ENCODE measurements at regions not wholly inside any gene's neighbourhood (a gene's known extent, or its start where the extent isn't known, plus 50 kb on each side); places are given as distances from the start of the nearest gene placed in this dataset.

DNA sequence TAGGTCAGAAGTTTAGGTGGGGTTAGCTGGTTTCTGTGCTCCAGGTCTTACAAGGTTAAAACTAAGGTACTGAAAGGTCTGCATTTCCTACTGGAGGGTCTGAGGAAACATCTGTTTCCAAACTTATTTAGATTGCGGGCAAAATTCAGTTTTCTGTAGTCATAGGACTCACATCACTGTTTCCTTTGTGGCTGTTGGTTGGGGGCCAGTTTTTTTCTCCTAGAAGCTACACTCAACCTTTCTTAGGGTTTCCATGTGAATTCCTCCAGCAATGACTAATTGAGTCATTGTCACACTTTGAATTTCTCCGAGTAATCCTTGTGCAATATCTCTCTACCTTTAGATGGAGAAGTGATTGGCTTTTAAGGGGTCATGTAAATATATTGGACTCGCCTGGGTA, 773.4 kb upstream of the SLITRK1 start:
- DNase-seq (ENCODE audit: extremely low spot score, insufficient read length, low read depth) (no peak), FAIRE-seq (no peak)

DNA sequence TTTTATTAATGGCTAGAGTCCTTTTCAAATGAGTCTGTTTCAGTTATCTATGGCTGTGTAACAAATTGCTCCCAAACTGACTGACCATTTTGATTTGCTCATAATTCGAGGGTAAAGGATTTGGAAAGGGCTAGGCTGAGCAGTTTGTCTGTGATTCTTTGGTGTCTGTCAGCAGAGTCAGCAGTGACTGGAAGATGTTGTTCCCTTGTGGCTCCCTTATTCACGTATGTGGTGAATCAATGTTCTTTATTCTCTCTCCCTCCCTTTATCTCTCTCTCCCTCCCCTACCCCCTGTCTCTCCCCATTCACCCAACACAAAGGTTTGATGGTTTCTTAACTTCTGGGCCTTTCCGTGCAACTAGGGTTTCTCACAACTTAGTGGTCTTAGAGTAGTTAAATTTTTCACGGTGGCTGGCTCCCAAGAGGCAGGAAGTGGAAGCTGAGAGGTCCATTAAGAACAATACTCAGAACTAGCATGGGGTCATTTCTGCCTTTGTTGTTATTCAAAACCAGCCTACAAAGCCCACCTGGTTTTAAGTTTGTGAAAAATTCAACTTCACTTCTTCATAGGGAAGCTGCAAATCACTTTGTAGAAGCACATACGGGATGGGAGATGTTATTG, 772.5 kb upstream of the SLITRK1 start:
- DNase-seq (ENCODE audit: extremely low spot score, insufficient read length, low read depth) (no peak), FAIRE-seq (no peak)

DNA sequence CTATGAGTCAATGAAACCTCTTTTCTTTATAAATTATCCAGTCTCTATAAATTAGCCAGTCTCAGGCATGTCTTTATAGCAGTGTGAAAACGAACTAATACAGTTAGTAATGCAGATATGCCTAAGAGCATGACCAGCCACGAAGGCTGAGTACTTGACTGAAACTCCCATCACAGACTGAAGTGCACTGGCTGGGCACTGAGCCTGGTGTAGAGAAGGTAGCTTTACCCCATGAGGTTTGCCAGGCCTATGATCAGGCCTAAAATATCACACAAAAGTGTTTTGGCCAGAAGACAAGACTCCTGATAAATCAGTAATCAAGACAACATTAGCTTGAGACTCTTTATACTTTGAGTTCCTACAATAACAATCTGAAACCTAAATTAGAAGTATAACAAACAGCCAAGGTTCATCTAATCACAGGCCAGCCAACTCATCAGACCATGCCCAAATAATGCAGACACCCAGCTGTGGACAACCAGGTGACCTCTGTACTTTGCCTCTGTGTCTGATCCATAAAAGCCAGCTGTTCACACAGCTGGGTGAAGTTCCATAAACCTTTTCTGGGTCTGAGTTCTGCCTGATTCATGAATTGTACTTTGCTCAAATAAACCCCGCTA, 771.8 kb upstream of the SLITRK1 start:
- no peak for FAIRE-seq
- DNase-seq (ENCODE audit: extremely low spot score, insufficient read length, low read depth): no peak

DNA sequence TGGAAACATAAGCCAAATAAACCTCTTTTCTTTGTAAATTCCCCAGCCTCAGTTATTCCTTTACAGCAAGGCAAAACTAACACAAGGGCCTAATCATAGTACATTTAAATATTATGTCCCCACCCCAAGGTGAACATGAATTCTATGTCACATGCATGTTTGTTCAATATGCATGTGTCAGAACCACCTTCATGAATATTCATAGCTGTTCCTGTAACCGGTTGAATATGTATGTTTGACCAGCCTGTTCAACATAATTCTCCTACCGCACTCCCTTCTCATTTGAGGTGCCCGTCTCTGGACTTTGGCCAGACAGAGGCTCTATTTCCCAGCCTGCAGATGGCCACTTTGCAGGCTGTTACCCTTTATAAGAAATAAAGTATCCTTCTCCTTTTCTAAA, 769.4 kb upstream of the SLITRK1 start:
- FAIRE-seq: no peak
- DNase-seq (ENCODE audit: extremely low spot score, insufficient read length, low read depth): no peak

DNA sequence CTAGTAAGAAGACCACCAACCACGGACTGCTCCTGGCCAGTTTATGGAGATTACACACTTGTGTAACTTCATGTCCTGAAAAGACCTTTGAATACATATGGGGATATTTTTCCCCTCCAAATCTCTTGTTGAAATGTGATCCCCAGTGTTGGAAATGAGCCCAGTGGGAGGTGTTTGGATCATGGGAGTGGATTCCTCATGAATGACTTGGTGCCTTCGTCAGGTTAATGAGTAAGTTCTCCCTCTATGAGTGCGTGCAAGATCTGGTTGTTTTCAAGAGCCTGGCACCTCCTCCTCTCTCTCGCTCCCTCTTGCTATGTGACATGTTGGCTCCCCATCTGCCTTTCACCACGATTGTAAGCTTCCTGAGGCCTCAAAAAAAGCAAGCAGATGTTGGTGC, 769.0 kb upstream of the SLITRK1 start:
- FAIRE-seq: no peak
- no peak for DNase-seq (ENCODE audit: extremely low spot score, insufficient read length, low read depth)

DNA sequence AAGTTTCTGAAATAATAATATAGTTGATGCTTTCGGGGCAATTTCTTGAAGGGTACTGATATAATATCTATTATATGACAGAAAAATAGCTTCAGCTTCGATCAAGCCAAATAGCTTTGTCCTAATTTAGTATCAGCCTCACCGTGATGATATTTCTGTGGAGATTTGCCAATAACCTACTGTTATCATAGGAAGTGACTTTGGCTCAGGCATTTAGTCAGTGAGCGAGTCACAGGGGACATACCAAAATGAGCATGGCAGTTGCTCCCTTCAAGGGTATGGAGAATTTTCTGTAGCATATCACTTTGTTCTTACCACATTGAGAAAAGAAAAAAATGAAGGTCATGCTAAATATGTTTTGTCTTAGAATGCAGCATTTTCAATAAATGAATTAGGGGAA, 767.6 kb upstream of the SLITRK1 start:
- no peak for FAIRE-seq
- DNase-seq (ENCODE audit: extremely low spot score, insufficient read length, low read depth): no peak

DNA sequence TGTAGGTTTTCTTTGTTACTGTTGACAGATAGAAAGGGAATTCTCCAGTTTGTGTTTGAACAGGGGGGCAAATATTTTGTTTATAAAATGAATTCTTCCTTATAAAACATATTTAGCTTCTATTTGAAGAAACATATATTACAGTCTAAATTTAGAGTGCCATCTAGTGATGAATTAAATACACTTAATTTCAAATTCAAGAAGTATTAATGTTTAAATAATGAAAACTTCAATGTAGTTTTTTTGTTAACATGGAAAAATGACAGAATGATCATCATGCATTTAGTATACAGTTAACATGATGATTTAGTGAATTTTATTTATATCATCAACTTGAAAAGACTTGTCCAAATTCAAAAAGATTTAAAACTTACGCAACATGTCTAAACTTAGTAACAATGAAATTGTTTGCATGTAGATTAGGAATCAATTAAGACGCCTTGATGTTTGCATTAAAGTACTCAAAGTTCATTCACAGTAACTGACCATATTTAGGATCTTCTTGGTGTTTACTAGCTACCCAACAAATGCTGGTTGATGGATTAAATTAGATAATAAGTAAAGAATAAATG, 765.9 kb upstream of the SLITRK1 start:
- DNase-seq (ENCODE audit: extremely low spot score, insufficient read length, low read depth) (no peak), FAIRE-seq (no peak)

DNA sequence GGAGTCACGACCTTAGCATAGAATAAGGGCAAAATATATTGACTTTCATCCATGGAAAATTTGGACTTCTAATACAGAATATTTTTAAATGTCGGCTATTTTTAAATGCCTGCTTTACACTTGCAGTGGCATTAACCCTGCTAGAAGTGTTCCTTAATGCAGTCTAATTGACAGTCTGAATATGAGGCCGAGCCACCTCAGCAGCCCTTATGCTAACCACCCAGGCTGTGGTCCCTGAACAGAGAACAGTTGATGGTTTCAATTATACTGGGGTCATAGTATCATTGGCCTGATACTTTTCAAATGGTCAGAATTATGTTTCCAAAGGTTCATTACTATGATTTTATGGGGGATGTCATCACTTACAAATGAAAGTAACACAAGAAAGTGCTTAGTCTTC, 764.7 kb upstream of the SLITRK1 start:
- DNase-seq (ENCODE audit: extremely low spot score, insufficient read length, low read depth): no peak
- FAIRE-seq: no peak

DNA sequence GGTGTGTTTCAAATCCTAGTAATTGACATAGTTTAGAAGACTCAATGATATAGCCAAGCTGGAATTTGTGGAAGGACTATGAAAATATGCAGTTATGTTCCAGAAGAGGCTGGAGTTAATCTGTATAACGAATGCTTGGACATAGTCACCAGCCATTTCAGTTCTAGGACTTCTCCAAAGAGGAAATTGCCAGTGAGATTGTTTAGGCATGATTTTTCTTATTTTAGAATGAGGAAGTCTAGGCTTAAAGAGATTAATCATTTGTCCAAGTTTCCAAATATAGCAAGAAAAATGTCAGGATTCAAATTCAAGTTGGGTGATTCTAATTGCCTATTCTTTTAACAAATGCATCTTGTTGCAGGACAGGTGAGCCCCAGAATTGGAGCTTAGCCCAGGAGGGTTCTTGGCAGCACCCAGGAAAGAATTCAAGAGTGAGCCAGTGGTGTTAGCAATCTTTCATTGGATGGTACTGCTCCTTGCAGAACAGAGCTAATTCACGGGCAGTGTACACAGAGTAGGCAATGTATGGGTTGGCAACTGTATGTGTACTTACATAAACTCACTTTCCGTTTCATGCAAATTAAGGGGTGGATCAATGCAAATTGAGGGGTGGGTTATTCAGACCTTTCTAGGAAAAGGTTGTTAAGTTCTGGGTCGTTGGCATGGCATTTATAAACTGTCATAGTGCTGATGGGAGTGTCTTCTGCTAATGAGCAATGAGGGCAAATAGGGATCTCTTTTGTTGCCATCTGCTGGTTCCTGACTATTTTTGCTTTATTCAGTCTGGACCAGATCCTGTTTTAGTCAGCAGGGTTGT, 763.1 kb upstream of the SLITRK1 start:
- DNase-seq (ENCODE audit: extremely low spot score, insufficient read length, low read depth): no peak
- FAIRE-seq: no peak

DNA sequence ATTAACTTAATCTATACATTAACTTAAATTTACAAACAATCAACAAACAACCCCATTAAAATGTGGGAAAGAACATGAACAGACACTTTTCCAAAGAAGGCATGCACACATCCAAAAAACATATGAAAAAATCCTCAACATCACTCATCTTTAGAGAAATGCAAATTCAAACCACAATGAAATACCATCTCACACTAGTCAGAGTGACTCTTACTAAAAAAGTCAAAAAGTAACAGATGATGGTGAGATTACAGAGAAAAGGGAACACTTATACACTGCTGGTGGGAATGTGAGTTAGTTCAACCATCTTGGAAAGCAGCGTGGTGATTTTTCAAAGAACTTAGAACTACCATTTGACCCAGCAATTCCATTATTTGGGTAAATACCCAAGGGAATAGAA, 759.2 kb upstream of the SLITRK1 start:
- FAIRE-seq (no peak), DNase-seq (ENCODE audit: extremely low spot score, insufficient read length, low read depth) (no peak)

DNA sequence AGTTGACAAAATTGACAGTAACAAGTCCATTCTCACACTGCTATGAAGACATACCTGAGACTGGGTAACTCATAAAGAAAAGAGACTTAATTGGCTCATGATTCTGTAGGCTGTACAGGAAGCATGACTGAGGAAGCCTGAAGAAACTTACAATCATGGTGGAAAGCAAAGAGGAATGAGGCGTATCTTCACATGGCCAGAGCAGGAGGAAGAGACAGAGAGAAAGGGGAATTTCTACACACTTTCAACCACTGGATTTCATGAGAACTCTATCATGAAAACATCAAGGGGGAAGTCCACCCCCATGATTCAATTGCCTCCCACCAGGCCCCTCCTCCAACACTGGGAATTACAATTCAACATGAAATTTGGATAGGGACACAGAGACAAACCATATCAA, 758.4 kb upstream of the SLITRK1 start:
- DNase-seq (ENCODE audit: extremely low spot score, insufficient read length, low read depth): no peak
- no peak for FAIRE-seq

DNA sequence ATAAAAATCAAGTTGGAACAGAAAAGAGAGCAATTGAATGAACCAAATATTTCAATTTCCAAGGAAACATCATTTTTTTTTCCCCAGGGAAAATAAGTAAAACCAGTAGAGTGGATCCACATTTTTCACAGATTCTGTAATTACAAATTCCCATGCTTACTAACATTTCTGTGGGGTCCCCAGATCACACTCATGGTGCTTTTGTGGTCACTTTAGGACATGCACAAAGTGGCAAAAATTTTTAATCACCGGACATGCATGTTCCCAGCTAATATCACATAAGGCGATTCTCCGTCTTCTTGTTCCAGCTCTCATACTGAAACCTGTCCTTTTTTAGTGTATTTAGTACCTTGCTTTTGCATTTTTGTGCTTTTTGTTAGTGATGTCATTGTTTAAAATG, 748.2 kb upstream of the SLITRK1 start:
- DNase-seq (ENCODE audit: extremely low spot score, insufficient read length, low read depth) (no peak), FAIRE-seq (no peak)

DNA sequence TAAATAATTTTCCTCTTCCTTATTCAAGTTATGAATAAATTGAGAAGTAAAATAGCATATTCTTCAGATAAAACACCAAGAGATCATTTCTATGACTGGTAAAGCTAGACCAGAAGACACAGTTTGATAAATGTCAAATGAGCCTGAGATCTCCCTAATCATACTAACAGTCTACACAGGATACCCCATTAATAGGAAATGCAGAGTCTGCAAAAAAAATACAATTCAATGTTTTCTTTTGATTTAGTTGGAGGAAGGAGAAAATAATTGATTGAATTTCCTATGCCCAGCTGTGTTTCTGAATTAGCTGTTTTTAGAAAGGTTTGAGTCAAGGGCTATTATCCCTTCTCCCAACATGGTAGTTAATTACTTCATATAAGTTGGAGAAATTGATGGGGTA, 734.6 kb upstream of the SLITRK1 start:
- FAIRE-seq (no peak), DNase-seq (ENCODE audit: extremely low spot score, insufficient read length, low read depth) (no peak)

DNA sequence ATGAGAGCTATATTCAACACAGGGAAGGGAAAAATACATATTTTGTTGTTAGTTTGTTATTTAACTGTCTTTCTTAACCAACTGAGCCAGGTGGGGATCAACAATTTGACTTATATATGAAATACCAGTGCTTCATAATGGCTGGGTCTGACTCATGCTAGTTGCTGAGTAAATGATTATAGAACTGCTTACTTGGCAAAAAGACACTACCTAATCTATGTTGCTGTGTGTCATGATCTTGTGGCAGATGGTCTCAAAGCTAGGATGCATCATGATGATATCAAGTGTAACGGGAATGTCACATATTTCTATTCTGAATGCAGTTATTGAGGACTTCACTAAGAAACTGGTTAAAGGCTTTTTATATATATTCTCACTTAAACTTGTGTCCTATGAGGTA, 727.4 kb upstream of the SLITRK1 start:
- FAIRE-seq: no peak
- DNase-seq (ENCODE audit: extremely low spot score, insufficient read length, low read depth): no peak

DNA sequence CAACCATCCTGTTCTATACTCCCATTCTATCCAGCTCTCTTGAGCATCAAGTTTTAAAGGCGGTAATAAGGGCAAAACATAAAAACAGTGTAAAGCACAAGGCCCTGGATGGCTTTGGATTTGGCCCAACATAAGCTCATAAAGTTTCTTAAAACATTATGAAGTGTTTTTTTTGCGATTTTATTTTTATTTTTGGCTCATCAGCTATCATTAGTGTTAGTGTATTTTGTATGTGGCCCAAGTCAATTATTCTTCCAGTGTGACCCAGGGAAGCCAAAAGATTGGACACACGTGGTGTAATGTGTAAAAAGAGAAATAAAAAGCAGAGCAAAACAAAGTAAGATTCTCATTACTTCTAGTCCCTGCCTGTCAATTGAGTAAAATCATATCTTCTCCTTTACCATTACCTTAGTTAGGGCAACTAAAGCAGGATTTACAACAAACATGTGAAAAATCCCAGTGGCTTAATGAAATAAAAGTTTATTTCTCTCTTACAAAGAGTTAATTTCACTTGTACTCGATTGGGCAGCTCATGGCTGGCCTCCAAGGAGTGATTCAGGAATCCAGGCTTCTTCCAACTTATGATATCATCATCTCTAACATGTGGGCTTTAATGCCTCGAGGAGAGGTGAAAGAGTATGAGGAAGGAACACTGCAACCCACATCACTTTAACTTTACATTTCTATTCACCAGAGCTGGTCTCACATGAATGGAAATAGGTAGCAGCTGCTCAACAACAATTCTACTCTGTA, 725.2 kb upstream of the SLITRK1 start:
- FAIRE-seq (no peak), DNase-seq (ENCODE audit: extremely low spot score, insufficient read length, low read depth) (no peak)

DNA sequence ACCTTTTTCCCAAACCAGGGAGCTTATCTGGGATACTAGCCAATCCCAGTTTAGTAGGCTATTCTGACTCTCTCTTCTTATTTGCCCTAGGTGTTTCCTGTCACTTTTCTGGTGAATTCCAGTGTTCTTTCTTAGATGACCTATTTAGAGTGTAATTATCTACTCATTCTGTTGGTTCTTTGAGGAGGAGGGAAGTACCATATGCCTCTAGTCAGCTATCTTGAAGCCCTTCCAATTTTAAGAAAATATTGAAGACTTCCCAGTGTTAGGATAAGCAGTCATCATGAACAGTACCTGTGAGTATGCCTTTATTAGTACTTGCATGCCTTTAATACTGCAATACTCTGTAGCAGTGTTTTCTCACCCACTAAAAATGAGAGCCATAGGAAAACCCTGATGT, 724.3 kb upstream of the SLITRK1 start:
- FAIRE-seq (no peak), DNase-seq (ENCODE audit: extremely low spot score, insufficient read length, low read depth) (no peak)

DNA sequence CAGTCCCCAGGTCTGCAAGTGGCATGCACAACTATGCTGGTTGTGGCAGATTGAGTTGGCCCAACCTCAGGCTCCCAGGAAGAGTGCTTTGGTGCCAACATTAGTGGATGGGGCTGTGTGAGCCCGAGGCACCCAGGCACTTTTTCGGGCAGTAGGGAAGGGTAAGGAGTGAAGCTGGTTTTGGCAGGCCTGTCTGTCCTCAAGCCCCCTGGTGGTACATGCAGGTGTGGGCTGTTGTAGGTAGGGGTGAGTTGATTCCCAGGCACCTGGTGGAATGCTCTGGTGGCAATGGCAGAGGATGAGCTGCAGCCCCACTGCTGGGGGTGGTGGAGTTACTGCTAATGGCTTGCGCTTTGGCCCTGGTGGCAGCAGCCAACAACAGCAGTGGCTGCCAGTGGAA, 723.7 kb upstream of the SLITRK1 start:
- no peak for DNase-seq (ENCODE audit: extremely low spot score, insufficient read length, low read depth)
- FAIRE-seq: no peak

DNA sequence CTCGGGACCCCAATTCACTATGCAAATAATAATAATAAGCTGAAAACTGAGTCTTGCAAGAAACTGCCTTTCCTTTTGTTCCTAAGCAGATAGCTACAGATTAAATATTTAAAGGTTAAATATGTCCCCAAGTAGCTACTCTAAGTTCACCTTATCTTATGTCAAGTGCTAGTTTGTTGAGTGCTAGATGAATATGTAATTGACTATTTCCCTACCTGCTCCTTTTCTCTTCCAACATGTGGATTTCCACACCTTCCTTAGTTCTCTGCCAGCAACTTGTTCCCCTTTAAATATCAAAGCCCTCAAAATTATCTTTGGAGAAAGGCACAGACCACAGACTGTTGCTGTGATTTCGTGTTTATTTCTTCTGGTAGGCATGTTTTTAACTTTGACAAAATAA, 709.2 kb upstream of the SLITRK1 start:
- no peak for FAIRE-seq

DNA sequence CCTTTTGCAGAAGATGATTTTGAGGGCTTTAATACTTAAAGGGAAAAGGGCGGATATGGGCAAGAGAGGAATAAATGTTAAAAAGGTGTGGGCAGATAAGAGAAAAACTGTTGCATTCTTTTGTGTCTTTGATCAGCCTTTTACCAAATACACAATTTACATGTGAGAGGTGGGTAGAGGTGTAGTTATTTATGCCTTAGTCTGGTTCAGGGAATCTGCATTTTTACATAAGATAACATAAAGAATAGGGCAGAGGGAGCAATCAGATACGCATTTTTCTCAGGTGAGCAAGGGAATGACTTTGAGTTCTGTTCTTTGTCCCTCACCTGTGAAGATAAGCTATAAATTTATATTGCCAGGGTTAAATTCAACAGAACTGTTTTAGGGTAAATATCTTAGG, 708.4 kb upstream of the SLITRK1 start:
- FAIRE-seq (no peak), DNase-seq (ENCODE audit: extremely low spot score, insufficient read length, low read depth) (no peak)

More for the DNA sequence above, 709.2 kb upstream of the SLITRK1 start:
- no peak for DNase-seq (ENCODE audit: extremely low spot score, insufficient read length, low read depth)

DNA sequence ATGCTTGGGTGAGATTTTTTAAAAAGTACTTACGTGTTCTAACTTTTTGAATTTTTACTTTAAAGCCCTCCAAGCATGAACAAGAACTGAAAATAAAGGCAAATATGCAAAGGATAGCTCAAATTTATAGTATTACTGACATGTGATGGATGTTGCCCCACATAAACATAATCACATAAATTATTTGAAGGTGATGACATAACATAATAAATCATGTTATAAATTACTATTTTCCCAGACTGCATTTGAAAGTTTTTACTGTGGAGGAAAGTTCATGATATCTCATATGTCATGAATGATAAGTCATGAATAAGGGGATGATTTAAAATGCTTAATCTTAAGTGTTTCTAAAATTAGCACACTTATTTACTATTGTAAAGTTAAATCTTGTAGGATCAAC, 705.7 kb upstream of the SLITRK1 start:
- FAIRE-seq (no peak), DNase-seq (ENCODE audit: extremely low spot score, insufficient read length, low read depth) (no peak)
